ENCODE measurements at regions not wholly inside any gene's neighbourhood (a gene's known extent, or its start where the extent isn't known, plus 50 kb on each side); places are given as distances from the start of the nearest gene placed in this dataset.

DNA sequence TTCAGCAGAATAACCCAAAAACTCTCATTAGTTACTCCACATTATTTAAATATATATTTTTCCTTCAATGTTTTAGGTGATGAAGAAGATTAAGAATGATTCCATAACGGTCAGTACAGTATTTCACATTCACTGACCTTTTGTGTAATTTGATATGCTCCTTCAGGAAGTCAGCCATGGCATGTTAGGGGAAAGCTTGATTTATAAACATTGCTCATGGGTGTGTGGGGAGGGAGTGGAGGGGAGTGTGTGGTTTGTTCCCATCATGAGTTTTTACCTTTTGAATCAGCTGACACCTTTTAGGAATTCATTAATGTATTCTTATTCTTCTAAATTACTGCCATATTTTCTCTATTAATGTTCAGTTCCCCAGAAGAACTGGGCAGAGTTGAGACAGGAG, 240.2 kb downstream of the ATG4C start:
- H4K20me1 ChIP-seq (ENCODE audit: insufficient read depth), result no peaks in the 10 kb centered on the region
- intact Hi-C loops (cut with micrococcal nuclease; ENCODE audit: unreplicated experiment), result no loop called here

DNA sequence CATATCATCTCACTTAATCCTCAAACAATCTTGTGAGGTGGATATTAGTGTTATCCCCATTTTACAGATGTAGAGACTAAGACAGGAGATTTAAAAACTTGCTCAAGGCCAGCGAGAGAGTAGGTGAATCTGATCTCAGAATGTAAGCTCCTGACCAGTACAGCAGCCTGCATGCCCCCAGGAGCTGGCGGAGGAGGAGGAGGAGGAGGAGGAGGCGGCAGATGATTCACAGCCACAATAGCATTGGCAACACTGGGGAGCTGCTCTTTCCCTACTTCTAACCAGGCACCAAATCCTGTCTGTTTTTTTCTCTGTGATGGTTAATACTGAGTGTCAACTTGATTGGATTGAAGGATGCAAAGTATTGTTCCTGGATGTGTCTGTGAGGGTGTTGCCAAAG, 243.2 kb downstream of the ATG4C start:
- no peaks in the 10 kb centered on the region for H3K79me2 ChIP-seq (ENCODE audit: low read depth)
- no peak overlapping the region for H2AFZ ChIP-seq
- no TSS peak for BruUV-seq (replicated peaks)
- H3K9me3 ChIP-seq (ENCODE audit: insufficient read depth, low read depth), result no peaks in the 10 kb centered on the region
- no peaks in the 10 kb centered on the region for H3F3A ChIP-seq (ENCODE audit: insufficient read depth, low read depth)
- H3K27ac ChIP-seq, result no peak overlapping the region
- POLR2A ChIA-PET (ENCODE audit: unreplicated experiment), result no interaction called here
- no peak overlapping the region for H3K4me3 ChIP-seq
- DNase-seq, result no peak
- H3K27me3 ChIP-seq (ENCODE audit: insufficient read depth, low read depth), result peaks cover 38% of the 10 kb centered on the region
- CTCF ChIA-PET, result no interaction called here
- H3K4me2 ChIP-seq, result no peak overlapping the region
- no peaks in the 10 kb centered on the region; the same call in 1 of the 2 replicates for H3K9me2 ChIP-seq (ENCODE audit: insufficient read depth)
- TF ChIP-seq, protein P1, sequence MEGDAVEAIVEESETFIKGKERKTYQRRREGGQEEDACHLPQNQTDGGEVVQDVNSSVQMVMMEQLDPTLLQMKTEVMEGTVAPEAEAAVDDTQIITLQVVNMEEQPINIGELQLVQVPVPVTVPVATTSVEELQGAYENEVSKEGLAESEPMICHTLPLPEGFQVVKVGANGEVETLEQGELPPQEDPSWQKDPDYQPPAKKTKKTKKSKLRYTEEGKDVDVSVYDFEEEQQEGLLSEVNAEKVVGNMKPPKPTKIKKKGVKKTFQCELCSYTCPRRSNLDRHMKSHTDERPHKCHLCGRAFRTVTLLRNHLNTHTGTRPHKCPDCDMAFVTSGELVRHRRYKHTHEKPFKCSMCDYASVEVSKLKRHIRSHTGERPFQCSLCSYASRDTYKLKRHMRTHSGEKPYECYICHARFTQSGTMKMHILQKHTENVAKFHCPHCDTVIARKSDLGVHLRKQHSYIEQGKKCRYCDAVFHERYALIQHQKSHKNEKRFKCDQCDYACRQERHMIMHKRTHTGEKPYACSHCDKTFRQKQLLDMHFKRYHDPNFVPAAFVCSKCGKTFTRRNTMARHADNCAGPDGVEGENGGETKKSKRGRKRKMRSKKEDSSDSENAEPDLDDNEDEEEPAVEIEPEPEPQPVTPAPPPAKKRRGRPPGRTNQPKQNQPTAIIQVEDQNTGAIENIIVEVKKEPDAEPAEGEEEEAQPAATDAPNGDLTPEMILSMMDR (conservative IDR thresholded peaks at IDR 0.05), result no peak
- no peak for TF ChIP-seq EZH2 (IDR thresholded peaks at IDR 0.05; ENCODE audit: low read depth)
- no peaks in the 10 kb centered on the region for H3K4me1 ChIP-seq (replicated peaks; ENCODE audit: insufficient read depth)
- no peaks in the 10 kb centered on the region for H4K20me1 ChIP-seq (ENCODE audit: insufficient read depth)
- intact Hi-C loops (cut with micrococcal nuclease; ENCODE audit: unreplicated experiment), result no loop called here
- no peaks in the 10 kb centered on the region for H3K36me3 ChIP-seq (ENCODE audit: low read depth)

More for the DNA sequence above, 240.2 kb downstream of the ATG4C start:
- TF ChIP-seq, protein P1 (conservative IDR thresholded peaks at IDR 0.05), result no peak
- TF ChIP-seq EZH2 (IDR thresholded peaks at IDR 0.05; ENCODE audit: low read depth), result no peak
- DNase-seq, result no peak
- no peaks in the 10 kb centered on the region; the same call in 1 of the 2 replicates for H3K9me2 ChIP-seq (ENCODE audit: insufficient read depth)
- no peaks in the 10 kb centered on the region for H3K36me3 ChIP-seq (ENCODE audit: low read depth)
- H2AFZ ChIP-seq, result no peak overlapping the region
- H3K27ac ChIP-seq, result no peak overlapping the region
- peaks cover 42% of the 10 kb centered on the region for H3K27me3 ChIP-seq (ENCODE audit: insufficient read depth, low read depth)
- H3K4me2 ChIP-seq, result no peak overlapping the region
- ChIA-PET CTCF (no interaction called here), POLR2A (ENCODE audit: unreplicated experiment) (no interaction called here)
- no peak overlapping the region for H3K4me3 ChIP-seq
- H3F3A ChIP-seq (ENCODE audit: insufficient read depth, low read depth), result no peaks in the 10 kb centered on the region
- no TSS peak for BruUV-seq (replicated peaks)
- H3K4me1 ChIP-seq (replicated peaks; ENCODE audit: insufficient read depth), result no peaks in the 10 kb centered on the region
- H3K9me3 ChIP-seq (ENCODE audit: insufficient read depth, low read depth), result no peaks in the 10 kb centered on the region
- H3K79me2 ChIP-seq (ENCODE audit: low read depth), result no peaks in the 10 kb centered on the region

GRCh38 chr1:63032171-63032570, 248.2 kb downstream of the ATG4C start:
- Histone ChIP-seq H3K4me3 (no peak overlapping the region), H4K20me1 (ENCODE audit: insufficient read depth) (no peaks in the 10 kb centered on the region), H3K4me1 (replicated peaks; ENCODE audit: insufficient read depth) (no peaks in the 10 kb centered on the region), H3K27ac (no peak overlapping the region), H2AFZ (no peak overlapping the region), H3K9me3 (ENCODE audit: insufficient read depth, low read depth) (no peaks in the 10 kb centered on the region), H3F3A (ENCODE audit: insufficient read depth, low read depth) (no peaks in the 10 kb centered on the region), H3K27me3 (ENCODE audit: insufficient read depth, low read depth) (peaks cover 48% of the 10 kb centered on the region), H3K79me2 (ENCODE audit: low read depth) (no peaks in the 10 kb centered on the region), H3K9me2 (ENCODE audit: insufficient read depth) (no peaks in the 10 kb centered on the region), H3K36me3 (ENCODE audit: low read depth) (no peaks in the 10 kb centered on the region), H3K4me2 (no peak overlapping the region)
- intact Hi-C loops (cut with micrococcal nuclease; ENCODE audit: unreplicated experiment), result no loop called here
- CTCF ChIA-PET, result no interaction called here
- TF ChIP-seq EZH2 (IDR thresholded peaks at IDR 0.05; ENCODE audit: low read depth), result no peak
- TF ChIP-seq, protein P1 (conservative IDR thresholded peaks at IDR 0.05), result no peak
- POLR2A ChIA-PET (ENCODE audit: unreplicated experiment), result no interaction called here
- no peak for DNase-seq
- no TSS peak for BruUV-seq (replicated peaks)
